HepG2 (cell line): ENCODE measurements at regions not wholly inside any gene's neighbourhood (a gene's known extent, or its start where the extent isn't known, plus 50 kb on each side); places are given as distances from the start of the nearest gene placed in this dataset.

Experiments used
- ATAC-seq: fragments of 200-7000 bp; cut with Tn5 transposase; 3 replicates; pipeline ENCODE4 v1.9.1; 2020; ENCODE audit warnings: mild to moderate bottlenecking, moderate library complexity
- BruUV-seq: library from RNA; stranded (reverse); fragments of 400-500 nt; replicated peaks from 2 replicates; lab custom pipeline; 2021; lab: Mats Ljungman, UMichigan
- CTCF ChIA-PET: fragments of 300-600 bp; formaldehyde crosslinking; extraction: SDS; loops from one replicate; lab custom pipeline; 2021; ENCODE audit warnings: low total read pairs, inconsistent platforms, low intra/inter-chr PET ratio; lab: Yijun Ruan, JAX
- POLR2A ChIA-PET: fragments of 350-600 bp; sonication (Branson Sonifier 250); formaldehyde crosslinking; loops from one replicate; lab custom pipeline; 2020; ENCODE audit warnings: antibody characterized with exemption, inconsistent platforms; lab: Yijun Ruan, JAX
- DNase-seq: peaks from one replicate; pipeline ENCODE4 v3.0.0-alpha.2; 2015; ENCODE audit warnings: low spot score
- FAIRE-seq: peaks from 3 replicates; lab custom pipeline; 2011; peaks lifted over from hg19 to GRCh38; lab: Jason Lieb, UNC
- H2AFZ ChIP-seq: one replicate; pipeline ENCODE4 v1.6.1; 2011; ENCODE audit warnings: low read length, inconsistent platforms
- H3K27ac ChIP-seq: fragments of 300-600 bp; 3 replicates; pipeline ENCODE4 v1.8.0; 2011; ENCODE audit warnings: mixed run types, mild to moderate bottlenecking, mixed read lengths, low read length, inconsistent platforms; ENCODE audit not compliant: insufficient read depth; ENCODE audit errors: extremely low read length
- H3K27me3 ChIP-seq, 2 experiments: fragments of 200-600 bp in 1 of 2; 2 replicates in 1 of 2; 3 replicates in 1 of 2; pipeline versions ENCODE4 v1.6.0 to v1.8.0; 2011; ENCODE audit warnings: low read length in 2 of 2, mild to moderate bottlenecking in 2 of 2, moderate library complexity in 2 of 2, inconsistent platforms in 1 of 2; ENCODE audit not compliant: insufficient read depth in 2 of 2, control insufficient read depth in 1 of 2
- H3K36me3 ChIP-seq, 2 experiments: fragments of 200-600 bp in 1 of 2; replicated peaks in 1 of 2; 2 replicates in 1 of 2; 3 replicates in 1 of 2; pipeline versions ENCODE4 v1.5.1 to v1.8.0; 2011; ENCODE audit warnings: low read length in 2 of 2, inconsistent platforms in 1 of 2; ENCODE audit not compliant: insufficient read depth in 2 of 2, control insufficient read depth in 1 of 2
- H3K4me1 ChIP-seq: 2 replicates; pipeline ENCODE4 v1.5.1; 2012; ENCODE audit warnings: low read length, inconsistent platforms; ENCODE audit not compliant: insufficient read depth
- H3K4me2 ChIP-seq: 2 replicates; pipeline ENCODE4 v1.6.0; 2011; ENCODE audit warnings: low read depth, low read length, inconsistent platforms
- H3K4me3 ChIP-seq, 3 experiments: fragments of 200-600 bp in 1 of 3; sonication (generic), shearing (Covaris generic) in 1 of 3; replicated peaks in 1 of 3; 2 replicates each; pipeline ENCODE4 v1.5.1; 2011 to 2016; ENCODE audit warnings: low read length in 3 of 3, inconsistent platforms in 2 of 3, low read depth in 2 of 3, mild to moderate bottlenecking in 2 of 3, control low read depth in 1 of 3, mixed read lengths in 1 of 3; ENCODE audit not compliant: insufficient read depth in 1 of 3
- H3K79me2 ChIP-seq: one replicate; pipeline ENCODE4 v1.6.1; 2011; ENCODE audit warnings: low read length, inconsistent platforms; ENCODE audit not compliant: insufficient read depth
- H3K9ac ChIP-seq: 2 replicates; pipeline ENCODE4 v1.6.0; 2011; ENCODE audit warnings: mild to moderate bottlenecking, low read depth, low read length, inconsistent platforms; ENCODE audit not compliant: insufficient read depth
- H3K9me3 ChIP-seq: 2 replicates; pipeline ENCODE4 v1.5.1; 2012; ENCODE audit warnings: mild to moderate bottlenecking, low read length
- H4K20me1 ChIP-seq: 2 replicates; pipeline ENCODE4 v1.6.0; 2011; ENCODE audit warnings: inconsistent platforms, mild to moderate bottlenecking, low read length, moderate library complexity; ENCODE audit not compliant: insufficient read depth
- ATF7 ChIP-seq, 2 experiments: fragments of 450-650 bp in 1 of 2; sonication (generic) in 1 of 2; formaldehyde crosslinking in 1 of 2; IDR thresholded peaks; 2 replicates each; pipeline versions ENCODE4 v1.4.0 to v1.6.1; 2016 to 2020; ENCODE audit warnings: antibody characterized with exemption in 1 of 2, mild to moderate bottlenecking in 1 of 2, missing genetic modification reagents in 1 of 2
- CHCHD3 ChIP-seq: sonication (generic); formaldehyde crosslinking; IDR thresholded peaks from 2 replicates; pipeline ENCODE4 v1.8.0; 2022; ENCODE audit warnings: mild to moderate bottlenecking, missing genetic modification reagents, moderate library complexity
- EHMT2 ChIP-seq: fragments of 200-600 bp; sonication (generic); IDR thresholded peaks from 2 replicates; pipeline ENCODE4 v1.7.0; 2017; ENCODE audit warnings: antibody characterized with exemption, low read depth, low read length, borderline replicate concordance
- HNF4A ChIP-seq: sonication (generic); formaldehyde crosslinking; IDR thresholded peaks from 2 replicates; pipeline ENCODE4 v1.4.0; 2020; ENCODE audit warnings: missing genetic modification reagents
- IRF1 ChIP-seq: sonication (generic); formaldehyde crosslinking; IDR thresholded peaks from 2 replicates; pipeline ENCODE4 v1.4.0; 2020; ENCODE audit warnings: low read depth, mild to moderate bottlenecking, missing genetic modification reagents
- POLR2G ChIP-seq: fragments of 200-400 bp; formaldehyde crosslinking; IDR thresholded peaks from 2 replicates; pipeline ENCODE4 v1.6.1; 2018; ENCODE audit warnings: mild to moderate bottlenecking, low read depth, low read length, moderate library complexity
- ZBTB49 ChIP-seq: sonication (generic); formaldehyde crosslinking; IDR thresholded peaks from 2 replicates; pipeline ENCODE4 v1.4.0; 2020; ENCODE audit warnings: missing genetic modification reagents, borderline replicate concordance
- ZNF329 ChIP-seq: sonication (generic); formaldehyde crosslinking; IDR thresholded peaks from 2 replicates; pipeline ENCODE4 v1.9.0; 2021; ENCODE audit warnings: low read depth, mild to moderate bottlenecking, missing genetic modification reagents
- ZNF343 ChIP-seq: sonication (generic); formaldehyde crosslinking; IDR thresholded peaks from 2 replicates; pipeline ENCODE4 v1.4.0; 2020; ENCODE audit warnings: mild to moderate bottlenecking, missing genetic modification reagents
- ZNF572 ChIP-seq: sonication (generic); formaldehyde crosslinking; IDR thresholded peaks from 2 replicates; pipeline ENCODE4 v1.5.1; 2020; ENCODE audit warnings: mild to moderate bottlenecking, missing genetic modification reagents
- WGBS: methylation state at CpG from one replicate; pipeline ENCODE4 v1.1.6; 2017; ENCODE audit warnings: low lambda C conversion rate; 5-methylcytosine and 5-hydroxymethylcytosine counted together
- in situ Hi-C: cut with HindIII; loops from 2 replicates; pipeline ENCODE4 v1.10.0; 2017; ENCODE audit warnings: low pct_unique_long_range_greater_than_20kb; ENCODE audit not compliant: extremely low pct_ligation_motif_present
- intact Hi-C: fragments of 100-400 bp; cut with micrococcal nuclease; formaldehyde crosslinking; loops from one replicate; pipeline ENCODE4 v1.10.0; 2022; ENCODE audit not compliant: unreplicated experiment

- WGBS = 0% methylated on average over 2 of the region's 2 CpGs
Measured at GRCh38 chr11:23295241-23295640, 435.0 kb upstream of the CCDC179 start.

GRCh38 chr11:23308041-23308440, 447.8 kb upstream of the CCDC179 start:
- intact Hi-C loops (no loop called here), in situ Hi-C loops (no loop called here)
- H3K9ac ChIP-seq = no peak overlapping the region
- no peaks in the 10 kb centered on the region for H3K4me1 ChIP-seq
- H3K27ac ChIP-seq = no peak overlapping the region
- CTCF ChIA-PET = no interaction called here
- POLR2A ChIA-PET = no interaction called here
- BruUV-seq = no TSS peak
- ATAC-seq (no peak), FAIRE-seq (no peak), DNase-seq (no peak)
- no peaks in the 10 kb centered on the region for H3K36me3 ChIP-seq
- H4K20me1 ChIP-seq = no peaks in the 10 kb centered on the region
- H3K4me3 ChIP-seq = no peak overlapping the region
- H3K27me3 ChIP-seq = no peaks in the 10 kb centered on the region
- H3K4me2 ChIP-seq = no peak overlapping the region
- H3K79me2 ChIP-seq = no peaks in the 10 kb centered on the region
- no peaks in the 10 kb centered on the region for H3K9me3 ChIP-seq
- WGBS = 1% methylated on average over 2 of the region's 2 CpGs
- H2AFZ ChIP-seq = no peak overlapping the region
- TF ChIP-seq ZNF329 (CRISPR knock-in tag) (no peak), HNF4A (CRISPR knock-in tag) (no peak), ZBTB49 (no peak), ATF7 (IDR thresholded peaks at IDR 0.05) (no peak), ATF7 (CRISPR knock-in tag; IDR thresholded peaks at IDR 0.05) (no peak), CHCHD3 (CRISPR knock-in tag) (no peak), ZNF572 (CRISPR knock-in tag) (no peak), ZNF343 (CRISPR knock-in tag) (no peak), EHMT2 (no peak), IRF1 (no peak)

More at GRCh38 chr11:23295241-23295640, 435.0 kb upstream of the CCDC179 start:
- no TSS peak for BruUV-seq
- Histone ChIP-seq H3K4me2 (no peak overlapping the region), H2AFZ (no peak overlapping the region), H3K27ac (no peak overlapping the region), H3K4me3 (no peak overlapping the region), H3K9me3 (peaks cover 13% of the 10 kb centered on the region), H4K20me1 (no peaks in the 10 kb centered on the region), H3K9ac (no peak overlapping the region), H3K4me1 (no peaks in the 10 kb centered on the region), H3K27me3 (no peaks in the 10 kb centered on the region), H3K79me2 (no peaks in the 10 kb centered on the region), H3K36me3 (no peaks in the 10 kb centered on the region)
- ChIA-PET CTCF (no interaction called here), POLR2A (no interaction called here)
- no peak for ATAC-seq
- intact Hi-C loops = no loop called here
- in situ Hi-C loops = no loop called here
- DNase-seq = no peak
- no peak for TF ChIP-seq POLR2G
- TF ChIP-seq ZBTB49 = no peak
- no peak for FAIRE-seq
